Neural crest cell (in vitro differentiated cells): ENCODE measurements at regions not wholly inside any gene's neighbourhood (a gene's known extent, or its start where the extent isn't known, plus 50 kb on each side); places are given as distances from the start of the nearest gene placed in this dataset.

ENCODE experiments used
- DNase-seq: peaks from one replicate; pipeline ENCODE4 v3.0.0; 2021; ENCODE audit warnings: low read depth, mixed read lengths, low spot score
- H3K27ac Mint-ChIP-seq: one replicate; pipeline ENCODE4 v1.8.0; 2021; ENCODE audit warnings: mild to moderate bottlenecking, mixed read lengths; ENCODE audit not compliant: unreplicated experiment
- H3K27me3 Mint-ChIP-seq: 2 replicates; pipeline ENCODE4 v1.8.0; 2021; ENCODE audit warnings: low read depth, mild to moderate bottlenecking, mixed read lengths
- H3K36me3 Mint-ChIP-seq: 2 replicates; pipeline ENCODE4 v1.8.0; 2021; ENCODE audit warnings: low read depth, mild to moderate bottlenecking, mixed read lengths
- H3K4me1 Mint-ChIP-seq: 2 replicates; pipeline ENCODE4 v1.8.0; 2021; ENCODE audit warnings: mixed read lengths
- H3K4me3 Mint-ChIP-seq: one replicate; pipeline ENCODE4 v1.8.0; 2021; ENCODE audit warnings: mild to moderate bottlenecking, mixed read lengths
- H3K9me3 Mint-ChIP-seq: 2 replicates; pipeline ENCODE4 v1.8.0; 2021; ENCODE audit warnings: mixed read lengths
- CTCF ChIP-seq: fragments of 200-600 bp; sonication (generic); conservative IDR thresholded peaks from 2 replicates; pipeline ENCODE4 v1.5.0; 2021; ENCODE audit warnings: antibody characterized with exemption, mild to moderate bottlenecking

- Mint-ChIP-seq H3K9me3 (peaks cover 13% of the 10 kb centered on the region), H3K36me3 (peaks cover 29% of the 10 kb centered on the region), H3K4me1 (no peaks in the 10 kb centered on the region), H3K27me3 (no peaks in the 10 kb centered on the region), H3K4me3 (no peak overlapping the region), H3K27ac (no peak overlapping the region)
- no peak for TF ChIP-seq CTCF
- no peak for DNase-seq
Observed at GRCh38 chr12:14290951-14291350, 74.5 kb upstream of the ATF7IP start.

DNA sequence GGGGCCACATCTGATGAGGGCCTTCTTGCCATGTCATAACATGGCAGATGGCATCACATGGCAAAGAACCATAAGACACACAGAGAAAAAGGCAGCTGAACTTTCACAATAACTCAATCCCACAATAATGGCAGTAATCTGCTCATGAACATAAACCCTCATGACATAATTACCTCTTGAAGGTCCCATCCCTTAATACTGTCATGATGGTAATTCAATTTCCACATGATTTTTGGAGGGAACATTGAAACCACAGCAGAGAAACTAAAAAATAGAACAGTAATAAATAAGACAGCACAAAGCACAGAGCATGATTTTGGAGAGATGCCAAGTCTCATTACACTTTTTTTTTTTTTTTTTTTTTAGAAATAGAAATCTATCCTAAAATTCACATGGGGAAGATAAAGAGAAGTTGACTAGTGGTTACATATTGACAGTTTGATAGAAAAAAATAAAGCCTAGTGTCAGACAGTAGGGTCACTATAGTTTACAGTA, 61.8 kb upstream of the ATF7IP start:
- Mint-ChIP-seq H3K4me1 (no peaks in the 10 kb centered on the region), H3K4me3 (no peak overlapping the region), H3K27ac (no peak overlapping the region), H3K27me3 (no peaks in the 10 kb centered on the region), H3K9me3 (peaks cover 22% of the 10 kb centered on the region), H3K36me3 (peaks cover 20% of the 10 kb centered on the region)
- no peak for TF ChIP-seq CTCF
- no peak for DNase-seq

DNA sequence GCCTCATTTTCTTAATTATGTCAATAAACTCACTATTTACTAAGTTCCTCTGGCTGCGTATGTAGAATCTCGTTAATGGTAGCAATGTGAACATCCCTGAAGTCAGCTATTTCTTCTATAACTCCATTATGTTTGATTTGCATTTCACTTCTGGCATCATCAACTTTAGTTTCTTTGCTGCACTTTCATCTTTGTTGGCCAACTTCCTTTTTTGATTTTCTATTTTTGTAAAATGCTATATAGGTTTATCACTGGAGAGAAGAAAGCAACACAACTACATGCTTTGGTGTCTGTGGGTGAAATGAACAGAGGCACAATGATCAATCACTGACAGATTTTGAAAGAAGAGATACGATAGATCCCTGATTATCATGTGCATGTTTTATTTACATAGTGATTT, 58.5 kb upstream of the ATF7IP start:
- H3K36me3 Mint-ChIP-seq: no peaks in the 10 kb centered on the region
- no peak for DNase-seq
- H3K9me3 Mint-ChIP-seq: peaks cover 7% of the 10 kb centered on the region
- H3K27ac Mint-ChIP-seq: no peak overlapping the region
- H3K4me1 Mint-ChIP-seq: no peaks in the 10 kb centered on the region
- H3K27me3 Mint-ChIP-seq: no peaks in the 10 kb centered on the region
- H3K4me3 Mint-ChIP-seq: no peak overlapping the region
- TF ChIP-seq CTCF: no peak

- no peak for DNase-seq
- Mint-ChIP-seq H3K4me3 (no peak overlapping the region), H3K27me3 (no peaks in the 10 kb centered on the region), H3K9me3 (peaks cover 5% of the 10 kb centered on the region), H3K36me3 (no peaks in the 10 kb centered on the region), H3K27ac (no peak overlapping the region), H3K4me1 (no peaks in the 10 kb centered on the region)
- TF ChIP-seq CTCF: no peak
Observed at GRCh38 chr12:14308516-14308915, 57.0 kb upstream of the ATF7IP start.

- H3K4me3 Mint-ChIP-seq: no peak overlapping the region
- TF ChIP-seq CTCF: no peak
- H3K4me1 Mint-ChIP-seq: no peaks in the 10 kb centered on the region
- no peak for DNase-seq
- H3K27me3 Mint-ChIP-seq: no peaks in the 10 kb centered on the region
- no peak overlapping the region for H3K27ac Mint-ChIP-seq
- H3K36me3 Mint-ChIP-seq: no peaks in the 10 kb centered on the region
- H3K9me3 Mint-ChIP-seq: peaks cover 2% of the 10 kb centered on the region
Observed at GRCh38 chr12:14310866-14311265, 54.6 kb upstream of the ATF7IP start.
